Right renal pelvis (tissue), 4 donors: ENCODE measurements at regions not wholly inside any gene's neighbourhood (a gene's known extent, or its start where the extent isn't known, plus 50 kb on each side); places are given as distances from the start of the nearest gene placed in this dataset.
A peak's percentile ranks its signal among the peaks of the same experiment; 100 is the strongest.

Experiments used
- DNase-seq, 4 donors: peaks; one replicate each; pipeline ENCODE4 v3.0.0-alpha.2; 2013; ENCODE audit warnings: low read depth in 4 of 4, low spot score in 3 of 4, missing footprints in 1 of 4

DNA sequence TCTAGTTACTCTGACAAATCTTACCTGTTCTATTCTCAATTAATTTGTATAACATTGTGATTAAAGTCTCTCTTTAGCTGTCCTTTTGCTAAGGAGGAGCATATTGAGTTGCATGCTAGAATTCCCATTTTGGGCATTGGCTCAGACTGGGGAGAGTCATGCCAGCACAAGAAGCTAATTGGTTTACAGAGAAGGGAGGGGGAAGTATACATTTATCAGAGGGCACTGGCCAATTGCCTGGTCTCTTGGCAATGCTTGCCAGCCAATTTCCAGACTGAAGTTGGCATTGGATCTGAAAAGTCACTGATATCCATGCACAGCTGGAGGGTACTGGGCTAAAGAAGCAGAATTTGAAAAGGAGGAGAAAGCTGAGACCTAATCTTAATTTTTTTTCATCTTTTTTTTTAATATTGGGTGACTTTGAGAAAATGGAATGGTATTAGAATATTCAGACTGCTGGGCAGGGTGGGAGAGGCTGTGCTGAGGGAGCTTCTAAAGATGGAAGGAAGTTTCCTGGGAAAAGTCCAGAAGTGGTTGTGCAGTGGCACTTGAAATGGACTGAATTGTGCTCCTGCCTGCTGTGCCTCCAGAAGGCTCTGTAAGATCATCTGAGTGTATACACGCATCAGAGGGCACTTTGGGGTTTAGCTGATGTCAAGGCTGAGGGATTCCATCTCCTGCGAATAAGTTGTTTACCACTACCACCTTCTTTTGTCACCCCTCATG is 365.2 kb upstream of the DPH6 start:
- no peak for DNase-seq

DNA sequence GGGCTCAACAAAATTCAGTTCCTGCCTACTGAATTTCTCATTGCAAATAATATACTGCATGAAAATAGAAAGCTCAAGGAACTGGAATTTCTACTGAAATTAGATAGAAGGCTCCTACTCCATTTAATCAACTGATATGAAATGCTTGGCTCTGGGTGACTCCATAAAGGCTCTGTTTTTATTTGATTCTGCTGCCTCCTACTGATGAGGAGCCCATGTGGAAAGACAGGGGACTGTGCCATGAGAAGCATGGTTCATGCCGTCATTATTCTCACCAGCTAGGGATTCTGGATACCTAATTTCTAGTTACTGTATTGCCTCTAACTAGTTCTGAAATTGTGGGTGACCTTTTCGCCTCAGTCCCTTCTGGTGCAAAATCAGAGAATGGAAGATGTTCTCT is 366.2 kb upstream of the DPH6 start:
- DNase-seq: no peak

DNA sequence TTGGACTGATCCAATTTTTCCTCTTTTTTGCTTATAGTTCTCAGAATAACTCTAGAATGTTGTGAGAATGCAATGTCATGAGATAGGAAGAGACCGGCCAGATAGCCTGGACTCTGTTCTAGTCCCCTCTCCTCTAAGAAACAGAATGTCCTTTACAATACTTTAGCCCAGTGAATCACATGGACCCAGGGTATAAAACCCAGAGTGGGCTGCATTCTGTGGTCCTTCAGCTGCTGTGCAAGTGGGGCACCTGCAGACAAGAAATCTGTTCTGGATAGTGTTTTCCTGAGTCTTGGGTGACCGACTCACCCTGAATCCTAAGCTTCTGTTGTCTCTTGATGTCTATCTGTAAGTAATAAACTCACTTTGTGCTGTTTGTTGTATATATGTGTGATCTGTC is 368.6 kb upstream of the DPH6 start:
- DNase-seq: no peak

DNA sequence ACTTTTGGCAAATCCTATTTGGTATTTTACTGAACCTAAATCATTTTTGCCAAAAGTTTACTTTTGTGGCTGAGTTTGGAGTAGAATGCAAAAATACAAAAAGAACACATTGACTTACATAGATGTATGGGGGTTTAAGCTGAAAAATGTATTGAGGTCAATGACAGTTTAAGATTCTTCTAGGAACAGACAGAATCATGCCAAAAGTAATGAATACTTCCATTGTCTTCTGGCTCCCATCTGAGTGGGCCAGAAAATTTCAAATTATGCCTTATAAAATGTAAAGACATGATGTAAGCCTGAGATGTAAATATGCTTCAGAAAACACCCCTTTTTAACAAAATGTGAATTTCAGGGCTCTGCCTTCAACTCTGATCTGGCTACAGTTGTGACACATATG is 375.1 kb upstream of the DPH6 start:
- no peak for DNase-seq

DNA sequence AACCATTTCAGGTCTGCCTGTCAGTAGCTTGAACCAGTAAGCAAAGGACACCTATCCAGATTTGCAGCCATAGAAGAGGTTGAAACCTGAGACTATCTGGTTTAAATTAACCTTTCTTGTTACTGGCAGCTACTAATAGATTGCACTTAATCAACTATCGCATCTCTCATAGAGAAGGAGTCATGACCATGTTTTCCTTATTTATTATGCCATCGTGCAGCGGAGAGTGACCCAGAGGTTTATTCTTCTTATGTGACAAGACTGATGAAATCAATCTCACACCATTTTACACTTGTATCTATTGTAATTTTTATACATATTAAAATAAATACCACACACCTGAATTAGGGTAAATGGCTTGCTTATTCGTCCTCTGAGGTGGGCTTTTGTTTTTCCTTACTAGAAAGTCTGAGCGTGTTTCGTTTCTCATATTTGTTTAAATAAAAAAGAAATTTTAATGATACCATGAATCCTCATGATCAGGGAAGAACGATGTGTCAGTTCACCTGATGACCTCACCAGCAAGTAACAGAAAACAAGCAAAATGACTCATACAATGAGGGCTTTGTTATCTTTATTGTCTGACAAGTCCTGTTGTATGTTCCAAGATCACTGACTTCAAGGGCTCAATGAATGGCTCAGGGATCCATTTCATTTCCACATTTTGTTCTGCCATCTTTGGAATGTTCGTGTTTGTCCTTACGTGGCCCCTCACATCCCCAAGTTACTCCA is 379.5 kb upstream of the DPH6 start:
- no peak for DNase-seq

DNA sequence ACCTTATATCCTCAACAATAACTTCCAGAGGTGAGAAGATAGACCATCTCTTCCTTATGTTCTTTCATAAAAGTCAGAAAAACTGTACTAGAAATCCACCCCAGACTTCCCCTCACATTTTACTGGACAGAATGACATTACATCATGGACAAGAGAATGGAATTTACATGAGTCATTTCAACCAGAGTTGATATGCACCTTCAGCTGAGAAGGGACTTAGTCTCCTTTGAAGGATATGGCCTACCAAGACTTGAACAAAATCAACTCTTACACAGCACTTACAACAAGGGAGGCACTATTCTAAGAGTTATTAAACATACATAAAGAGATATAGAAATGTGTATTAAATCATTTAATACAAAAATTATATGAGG is 380.0 kb upstream of the DPH6 start:
- no peak for DNase-seq

DNA sequence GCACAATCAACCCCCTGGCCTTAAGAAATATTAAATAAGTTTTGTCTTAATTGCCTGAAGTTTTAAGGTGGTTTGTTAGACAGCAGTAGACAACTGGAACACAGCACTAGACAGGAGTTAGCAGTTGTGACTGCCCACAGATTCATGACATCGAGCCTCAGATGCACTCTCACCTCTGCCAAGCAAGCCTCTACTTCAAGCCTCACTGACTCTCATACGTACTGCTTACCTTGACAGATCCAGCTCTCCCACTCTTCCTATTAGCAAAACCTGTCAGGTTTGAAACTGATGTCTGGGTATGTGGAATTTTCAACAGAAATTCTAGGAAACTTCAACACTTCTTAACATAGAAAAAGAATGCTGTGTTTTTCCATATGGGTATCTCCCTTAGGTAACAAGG is 382.9 kb upstream of the DPH6 start:
- DNase-seq: no peak

DNA sequence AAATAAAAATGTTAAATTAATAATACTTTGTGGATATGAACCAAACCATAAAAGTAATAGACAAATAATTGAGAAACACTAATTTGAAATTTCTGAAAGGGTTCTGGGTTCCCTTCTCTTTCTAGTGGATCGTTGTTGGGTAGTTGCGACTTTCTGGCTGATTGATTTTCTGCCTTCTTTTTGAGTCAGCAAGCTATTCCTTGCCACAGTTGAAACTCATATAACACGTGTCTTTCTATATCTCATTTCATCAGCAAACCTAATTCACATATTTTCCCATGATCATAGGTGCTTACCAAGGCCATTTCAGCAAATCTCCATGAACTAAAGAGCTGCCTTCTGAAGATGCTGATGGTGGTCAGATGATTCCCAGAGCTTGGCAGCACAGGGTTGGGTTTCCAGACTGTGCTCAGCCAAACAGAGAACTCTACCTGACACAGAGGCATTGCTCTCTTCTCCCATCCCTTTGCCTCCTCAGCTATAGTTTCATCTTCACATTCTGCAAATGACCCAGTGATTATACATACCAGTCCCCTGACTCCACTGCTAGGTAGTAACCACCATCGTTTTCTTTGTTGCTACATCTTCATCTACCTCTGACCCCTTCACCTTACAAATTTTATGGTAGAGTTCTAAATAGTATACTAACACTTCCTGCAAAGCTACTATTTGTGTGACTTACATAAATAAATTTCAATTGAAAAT is 383.9 kb upstream of the DPH6 start:
- no peak for DNase-seq

DNA sequence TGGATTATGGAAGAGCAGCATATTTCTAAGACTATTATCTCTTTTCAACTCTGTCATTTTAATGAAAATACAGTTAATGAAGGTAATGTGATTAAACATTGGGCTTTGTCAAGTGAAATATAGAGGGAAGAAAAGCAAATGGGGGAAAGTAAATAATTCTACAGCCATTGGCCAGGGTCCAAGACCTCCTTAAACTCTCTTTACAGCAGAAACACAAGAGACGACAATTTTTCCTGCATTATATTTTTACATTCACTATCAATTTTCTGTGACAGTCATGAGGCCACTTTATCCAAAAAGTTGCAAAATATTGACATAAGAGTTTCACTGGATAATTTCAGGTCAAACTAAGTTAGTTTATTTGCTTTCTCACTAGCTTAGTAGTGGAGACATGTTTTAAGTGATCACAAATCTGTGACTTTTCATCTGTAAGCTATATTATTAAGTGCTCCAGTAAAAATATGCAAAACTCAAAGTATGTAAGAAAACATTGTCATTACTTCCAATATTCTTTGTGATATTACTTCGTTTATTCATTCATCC is 385.9 kb upstream of the DPH6 start:
- DNase-seq: peak in 1 of 4 donors; percentile 10

DNA sequence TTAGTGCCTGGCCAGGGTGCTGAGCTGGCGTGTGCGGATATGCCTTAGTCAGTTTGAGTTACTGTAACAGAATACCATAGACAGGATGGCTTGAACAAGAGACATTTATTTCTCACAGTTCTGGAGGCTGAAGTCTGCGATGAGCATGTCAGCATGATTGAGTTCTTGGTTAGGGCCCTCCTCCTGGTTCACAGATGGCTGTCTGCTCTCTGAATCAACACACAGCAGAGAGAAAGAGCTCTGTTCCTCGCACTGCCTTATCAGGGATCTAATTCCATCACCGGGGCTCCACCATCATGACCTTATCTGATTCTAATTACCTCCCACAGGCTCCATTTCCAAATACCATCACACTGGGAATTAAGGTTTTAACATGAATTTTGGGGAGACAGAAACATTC is 386.6 kb upstream of the DPH6 start:
- DNase-seq: no peak

DNA sequence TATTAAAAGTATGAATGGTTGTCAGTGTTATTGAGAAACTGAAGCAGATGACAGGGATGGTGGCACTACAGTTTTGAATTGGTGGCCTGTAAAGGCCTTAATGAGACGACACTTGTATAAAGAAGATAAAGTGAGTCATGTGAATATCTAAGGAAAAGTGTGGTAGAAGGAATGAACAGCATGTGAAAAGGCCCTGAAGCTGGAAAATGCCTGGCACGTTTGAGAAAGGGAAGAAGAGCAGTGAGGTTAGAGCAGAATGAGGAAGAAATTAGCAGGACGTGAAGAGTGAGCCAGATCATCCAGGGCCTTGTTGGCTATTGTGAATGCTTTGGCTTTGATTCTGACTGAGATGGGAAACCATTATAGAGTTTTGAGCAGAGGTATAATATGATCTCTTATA is 387.6 kb upstream of the DPH6 start:
- DNase-seq: no peak

DNA sequence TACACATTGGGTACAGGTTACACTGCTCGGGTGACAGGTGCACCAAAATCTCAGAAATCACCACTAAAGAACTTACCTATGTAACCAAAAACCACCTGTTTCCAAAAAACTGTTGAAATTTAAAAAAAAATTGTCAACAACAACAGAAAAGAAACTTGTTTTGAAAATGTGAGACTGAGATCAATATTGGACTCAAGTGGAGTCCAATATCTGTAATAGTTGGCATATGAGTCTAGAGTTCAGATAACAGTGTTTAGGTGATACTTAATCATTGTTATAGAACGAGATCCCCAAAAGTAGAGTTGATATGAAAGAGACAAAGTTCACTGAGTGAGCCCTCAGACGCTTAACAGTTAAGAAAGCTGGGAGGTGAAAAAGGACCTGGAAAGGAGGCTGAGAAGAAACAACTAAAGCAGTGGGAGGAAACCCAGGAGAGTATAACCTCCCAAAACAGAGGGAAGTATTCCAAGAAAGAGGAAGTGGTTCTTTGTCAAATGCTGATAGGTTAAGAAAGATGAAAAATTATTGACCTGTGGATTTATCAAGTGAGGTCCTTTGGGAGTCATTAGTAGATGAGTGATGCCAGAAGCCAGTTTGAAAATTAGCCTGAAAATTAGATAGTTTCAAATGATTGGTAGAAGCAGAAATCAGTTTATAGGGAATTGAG is 388.6 kb upstream of the DPH6 start:
- DNase-seq: no peak

DNA sequence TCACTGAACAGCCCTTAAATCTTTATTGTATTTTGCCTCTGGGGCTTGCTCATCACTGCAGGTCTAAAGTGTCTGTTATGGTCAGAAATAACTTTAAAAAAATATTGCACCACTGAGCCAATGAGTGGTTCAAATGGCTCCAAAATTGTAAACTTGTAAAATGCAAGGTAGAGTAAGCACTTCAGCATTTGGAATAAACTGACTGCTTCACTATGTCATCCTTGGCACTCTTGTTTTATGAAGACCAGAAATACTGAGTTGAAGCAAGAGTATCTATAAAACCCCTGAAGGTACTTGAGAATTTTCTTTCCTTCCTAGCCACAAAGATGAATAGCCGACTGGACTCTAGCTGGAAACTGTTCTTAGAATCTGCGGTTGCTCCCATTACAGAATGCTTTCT is 390.3 kb upstream of the DPH6 start:
- no peak for DNase-seq

DNA sequence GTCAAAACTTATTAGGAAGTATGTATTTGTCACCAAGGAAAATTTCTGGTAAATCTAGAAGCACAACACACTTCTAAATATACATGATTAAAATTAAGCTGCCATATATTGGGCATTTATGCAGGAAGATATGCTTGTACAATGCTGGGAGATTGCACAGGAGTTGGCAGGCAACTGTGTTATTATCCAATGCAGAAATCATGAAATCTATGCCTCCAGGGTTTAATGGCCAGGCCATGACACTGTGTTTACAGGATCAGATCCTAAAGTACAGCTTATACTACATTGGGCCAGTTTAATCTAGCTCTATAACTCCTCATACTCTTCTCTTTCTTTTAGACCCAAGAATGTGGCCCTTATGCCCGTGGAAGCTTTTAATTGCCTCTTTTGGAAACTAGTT is 391.4 kb upstream of the DPH6 start:
- no peak for DNase-seq

DNA sequence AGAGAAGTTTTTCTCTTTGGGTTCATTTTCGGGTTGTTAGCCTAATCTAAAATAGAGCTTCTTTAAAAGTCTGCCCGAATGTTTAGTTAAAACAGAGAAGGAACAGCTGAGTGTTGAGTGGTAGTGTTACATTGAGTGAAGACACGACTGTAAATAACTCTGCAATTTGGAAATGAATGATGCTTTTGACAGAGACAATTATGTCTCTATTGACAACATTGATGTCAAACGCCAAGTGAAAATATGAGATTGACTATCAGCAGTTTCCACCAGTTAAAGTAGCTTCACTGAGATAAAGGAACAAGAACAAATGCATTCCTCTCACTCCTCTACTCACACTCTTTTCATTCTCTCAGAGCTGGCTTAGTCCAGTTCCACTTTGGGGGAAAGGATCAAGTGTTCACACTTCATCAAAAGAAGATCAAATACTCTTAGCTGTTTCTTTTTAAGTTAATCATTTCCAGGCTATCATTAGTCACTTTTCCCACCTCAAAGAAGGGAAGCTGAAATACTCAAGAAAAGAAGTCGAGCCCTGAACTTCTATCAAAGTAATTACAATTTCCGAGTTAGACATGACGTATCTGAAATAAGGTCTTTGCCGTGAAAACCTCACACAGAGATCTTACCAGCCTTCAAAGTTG is 399.1 kb upstream of the DPH6 start:
- no peak for DNase-seq

DNA sequence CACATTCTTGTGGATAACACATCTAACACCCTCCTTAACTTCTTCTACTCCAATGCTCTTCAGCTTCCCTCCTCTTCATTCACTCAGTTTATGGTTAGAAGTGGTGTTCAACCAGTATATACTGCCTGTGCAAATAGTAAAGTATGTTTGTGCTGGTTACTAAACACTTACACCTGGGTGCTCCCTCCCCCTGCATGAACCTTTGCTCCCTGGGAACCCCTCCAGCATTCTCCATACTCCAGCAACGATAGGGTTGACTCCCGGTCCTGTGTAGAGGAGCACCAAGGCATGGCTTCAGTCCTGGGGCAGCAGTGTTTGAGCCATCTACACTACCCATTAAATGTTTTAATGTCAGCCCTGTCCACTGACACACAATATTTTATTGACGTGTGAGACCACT is 407.5 kb upstream of the DPH6 start:
- DNase-seq: no peak

DNA sequence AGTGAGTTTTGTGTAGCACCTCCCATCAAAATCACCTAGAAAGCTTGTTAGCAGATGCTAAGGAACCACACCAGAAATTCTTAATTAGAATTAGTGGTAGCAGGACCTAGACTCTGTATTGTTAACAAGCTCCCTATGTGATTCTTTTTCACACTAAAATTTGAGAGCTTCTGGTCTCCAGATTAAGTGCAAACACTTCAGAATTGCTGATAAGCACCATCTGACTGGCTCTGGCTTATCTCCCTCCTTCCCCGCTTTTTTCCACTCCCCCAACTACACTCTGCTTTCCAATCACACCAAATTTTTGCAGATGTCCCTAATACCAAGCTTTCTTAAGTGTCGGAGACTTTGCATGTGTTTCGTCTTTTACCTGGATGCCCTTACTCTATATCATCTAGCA is 410.1 kb upstream of the DPH6 start:
- DNase-seq: no peak

DNA sequence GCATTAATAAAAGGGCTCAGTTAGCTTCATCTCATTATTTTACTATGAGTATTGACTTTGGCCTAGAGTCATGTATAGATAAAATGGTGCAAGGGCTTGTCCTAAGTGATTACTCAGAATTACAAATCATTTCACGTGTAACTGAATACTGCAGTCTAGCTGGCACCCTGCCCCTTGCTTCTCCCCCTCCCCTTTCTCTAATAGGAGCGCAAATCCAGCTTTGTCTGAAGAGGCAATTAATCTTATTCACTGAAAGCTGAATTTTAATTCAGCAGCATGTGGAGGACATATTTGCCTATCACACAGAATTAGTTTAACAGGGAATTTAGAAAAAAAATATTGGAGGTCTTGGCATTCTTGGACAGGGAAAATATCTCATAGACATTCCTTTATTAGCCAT is 412.1 kb upstream of the DPH6 start:
- no peak for DNase-seq

DNA sequence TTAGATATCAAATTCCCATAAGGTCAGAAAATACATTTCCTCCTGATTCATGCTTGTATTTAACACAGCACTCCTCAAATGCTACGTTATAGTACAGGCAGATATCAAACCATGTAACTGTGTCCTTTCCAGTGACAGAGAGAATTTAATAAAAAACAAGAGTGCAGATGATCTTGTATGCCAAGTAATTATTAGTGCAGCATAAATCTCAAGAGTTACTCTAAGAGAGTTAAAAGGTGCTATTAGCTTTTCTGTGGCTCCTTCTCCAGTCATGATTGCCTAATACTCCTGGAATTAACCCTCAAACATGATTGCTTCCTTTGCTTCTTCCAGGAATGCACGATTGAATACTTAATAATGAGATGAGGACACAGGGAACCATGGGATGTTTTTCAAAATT is 413.0 kb upstream of the DPH6 start:
- no peak for DNase-seq

DNA sequence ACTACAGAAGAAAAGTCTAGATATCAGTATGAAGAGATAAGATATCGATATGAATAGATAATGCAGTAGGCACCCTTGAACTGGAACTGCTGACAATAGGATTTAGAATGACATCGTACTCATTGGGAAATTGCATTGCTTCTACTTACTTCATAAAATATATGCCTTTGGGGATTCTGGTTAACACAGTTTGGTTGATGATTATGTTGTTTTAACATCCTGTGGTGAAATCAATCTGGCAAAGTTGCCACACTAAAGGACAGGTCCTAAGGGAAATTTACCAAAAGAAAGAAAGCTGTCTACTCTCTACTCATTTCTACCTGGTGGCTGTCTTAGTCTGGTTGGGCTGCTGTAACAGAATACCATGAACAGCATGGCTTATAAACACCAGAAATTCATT is 417.4 kb upstream of the DPH6 start:
- no peak for DNase-seq

DNA sequence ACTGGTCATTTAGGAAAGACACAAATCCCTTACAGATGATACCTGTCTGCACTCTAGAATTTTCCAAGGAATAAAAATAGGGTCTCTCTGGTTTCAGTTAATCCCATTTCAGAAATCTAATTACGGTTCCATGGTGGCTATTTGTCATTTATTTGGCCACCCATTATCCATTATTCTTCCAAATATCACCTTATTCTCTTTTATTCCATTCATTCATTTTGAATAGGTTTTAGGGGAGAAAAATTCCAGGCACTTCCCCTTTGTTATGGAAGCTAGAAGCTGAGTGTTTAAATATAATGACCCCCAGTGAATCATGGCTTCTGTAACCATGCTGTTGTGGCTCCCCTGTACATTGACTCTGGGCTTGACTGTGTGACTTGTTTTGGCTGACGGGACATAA is 420.8 kb upstream of the DPH6 start:
- no peak for DNase-seq
